ENCODE measurements at regions not wholly inside any gene's neighbourhood (a gene's known extent, or its start where the extent isn't known, plus 50 kb on each side); places are given as distances from the start of the nearest gene placed in this dataset.

DNA sequence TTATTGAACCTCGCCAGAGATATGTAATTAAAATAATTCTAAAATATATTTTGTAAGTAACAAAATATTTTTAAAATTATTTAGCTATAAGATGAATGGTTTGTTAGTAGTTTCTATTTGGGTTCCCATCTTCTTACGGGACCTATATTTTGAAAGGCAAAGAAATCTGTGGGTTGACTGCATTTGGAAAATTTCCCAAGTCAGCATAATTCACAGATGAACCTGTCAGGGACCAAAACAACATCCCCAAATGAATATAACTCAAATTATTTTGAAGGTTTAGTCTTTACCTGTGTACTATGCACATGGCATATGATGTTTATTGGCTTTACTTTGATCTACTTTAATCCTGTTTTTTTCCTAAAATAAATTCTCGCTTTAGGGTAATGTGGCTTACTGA, 607.4 kb upstream of the JAG1 start:
- H3K4me1 ChIP-seq = no peaks in the 10 kb centered on the region
- H3K36me3 ChIP-seq = no peaks in the 10 kb centered on the region
- no peak overlapping the region for H3K27ac ChIP-seq
- intact Hi-C loops (cut with DNase I; ENCODE audit: low total_unique reads) = no loop called here
- H3K4me3 ChIP-seq = no peak overlapping the region
- peaks cover 0 to 2% of the 10 kb centered on the region in 2 donors for H3K27me3 ChIP-seq
- TF ChIP-seq, protein P1, sequence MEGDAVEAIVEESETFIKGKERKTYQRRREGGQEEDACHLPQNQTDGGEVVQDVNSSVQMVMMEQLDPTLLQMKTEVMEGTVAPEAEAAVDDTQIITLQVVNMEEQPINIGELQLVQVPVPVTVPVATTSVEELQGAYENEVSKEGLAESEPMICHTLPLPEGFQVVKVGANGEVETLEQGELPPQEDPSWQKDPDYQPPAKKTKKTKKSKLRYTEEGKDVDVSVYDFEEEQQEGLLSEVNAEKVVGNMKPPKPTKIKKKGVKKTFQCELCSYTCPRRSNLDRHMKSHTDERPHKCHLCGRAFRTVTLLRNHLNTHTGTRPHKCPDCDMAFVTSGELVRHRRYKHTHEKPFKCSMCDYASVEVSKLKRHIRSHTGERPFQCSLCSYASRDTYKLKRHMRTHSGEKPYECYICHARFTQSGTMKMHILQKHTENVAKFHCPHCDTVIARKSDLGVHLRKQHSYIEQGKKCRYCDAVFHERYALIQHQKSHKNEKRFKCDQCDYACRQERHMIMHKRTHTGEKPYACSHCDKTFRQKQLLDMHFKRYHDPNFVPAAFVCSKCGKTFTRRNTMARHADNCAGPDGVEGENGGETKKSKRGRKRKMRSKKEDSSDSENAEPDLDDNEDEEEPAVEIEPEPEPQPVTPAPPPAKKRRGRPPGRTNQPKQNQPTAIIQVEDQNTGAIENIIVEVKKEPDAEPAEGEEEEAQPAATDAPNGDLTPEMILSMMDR (IDR thresholded peaks at IDR 0.05) = no peak
- no peaks in the 10 kb centered on the region for H3K9me3 ChIP-seq
- no peak for DNase-seq

DNA sequence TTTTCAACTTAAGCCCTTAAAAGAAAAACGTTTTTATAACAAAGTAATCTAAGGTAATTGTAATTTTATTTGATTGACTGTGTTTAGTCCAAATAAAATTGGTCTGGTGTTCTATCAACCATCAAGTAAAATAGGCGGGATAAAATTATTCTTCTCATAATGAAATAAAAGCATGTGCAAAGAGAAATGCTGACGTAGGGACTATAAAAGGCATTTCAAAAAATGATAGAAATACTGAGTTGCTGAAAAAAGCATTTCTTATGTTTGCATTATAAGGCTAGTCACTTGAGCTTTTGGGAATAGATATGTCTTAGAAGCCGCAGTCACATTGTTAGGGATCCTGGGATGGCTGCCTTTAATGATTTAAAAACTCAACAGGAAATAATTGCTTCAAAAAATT, 608.0 kb upstream of the JAG1 start:
- intact Hi-C loops (cut with DNase I; ENCODE audit: low total_unique reads) = no loop called here
- no peak overlapping the region for H3K27ac ChIP-seq
- no peaks in the 10 kb centered on the region for H3K36me3 ChIP-seq
- H3K4me1 ChIP-seq = no peaks in the 10 kb centered on the region
- peaks cover 0 to 1% of the 10 kb centered on the region in 2 donors for H3K27me3 ChIP-seq
- no peaks in the 10 kb centered on the region for H3K9me3 ChIP-seq
- no peak overlapping the region for H3K4me3 ChIP-seq
- TF ChIP-seq, protein P1 (IDR thresholded peaks at IDR 0.05) = no peak
- DNase-seq = no peak

DNA sequence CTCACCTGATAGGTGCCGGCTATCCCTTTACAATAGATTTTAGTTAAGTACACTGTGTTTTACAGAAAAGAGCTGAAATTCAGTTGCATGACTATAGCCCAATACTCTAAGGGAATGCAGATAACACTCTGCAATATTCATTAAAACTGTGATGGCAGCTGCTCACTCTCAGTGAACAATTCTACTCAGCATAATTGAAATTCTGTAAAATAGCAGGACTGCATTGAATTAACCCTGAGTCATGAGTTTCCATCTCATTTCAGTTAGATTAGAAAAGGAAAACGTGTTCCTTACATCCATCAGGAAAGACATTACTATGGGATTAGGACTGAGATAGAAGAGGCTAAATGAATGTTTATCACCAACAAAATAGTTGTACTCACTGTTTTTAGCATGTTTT, 613.3 kb upstream of the JAG1 start:
- H3K4me3 ChIP-seq = no peak overlapping the region
- TF ChIP-seq, protein P1 (IDR thresholded peaks at IDR 0.05) = no peak
- H3K4me1 ChIP-seq = no peaks in the 10 kb centered on the region
- no peaks in the 10 kb centered on the region for H3K27me3 ChIP-seq
- intact Hi-C loops (cut with DNase I; ENCODE audit: low total_unique reads) = no loop called here
- DNase-seq = no peak
- no peak overlapping the region for H3K27ac ChIP-seq
- H3K36me3 ChIP-seq = no peaks in the 10 kb centered on the region
- no peaks in the 10 kb centered on the region for H3K9me3 ChIP-seq

DNA sequence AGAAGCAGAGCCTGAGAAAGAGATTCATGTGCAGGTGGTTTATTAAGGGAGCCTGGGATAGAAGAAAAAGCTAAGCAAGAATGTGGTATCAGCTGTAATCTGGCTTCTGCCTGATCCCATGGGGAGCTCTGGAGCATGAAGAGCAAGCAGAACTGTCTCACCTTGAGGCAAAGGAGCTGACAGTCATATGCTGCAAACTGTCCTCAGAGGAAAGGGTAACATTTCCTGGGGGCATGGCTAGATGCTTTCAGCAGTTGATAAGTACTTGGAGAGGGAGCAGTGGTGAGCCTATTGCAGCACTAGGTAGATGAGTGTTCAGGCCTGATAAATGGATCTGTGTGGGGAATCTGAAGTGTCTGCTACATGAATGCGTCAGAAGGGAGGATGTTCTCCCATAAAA, 621.5 kb upstream of the BTBD3 start:
- H3K27me3 ChIP-seq = no peaks in the 10 kb centered on the region
- TF ChIP-seq, protein P1 (IDR thresholded peaks at IDR 0.05) = no peak
- H3K9me3 ChIP-seq = no peaks in the 10 kb centered on the region
- no peak for DNase-seq
- H3K36me3 ChIP-seq = no peaks in the 10 kb centered on the region
- no peak overlapping the region for H3K27ac ChIP-seq
- no peaks in the 10 kb centered on the region for H3K4me1 ChIP-seq
- intact Hi-C loops (cut with DNase I; ENCODE audit: low total_unique reads) = no loop called here
- H3K4me3 ChIP-seq = no peak overlapping the region

DNA sequence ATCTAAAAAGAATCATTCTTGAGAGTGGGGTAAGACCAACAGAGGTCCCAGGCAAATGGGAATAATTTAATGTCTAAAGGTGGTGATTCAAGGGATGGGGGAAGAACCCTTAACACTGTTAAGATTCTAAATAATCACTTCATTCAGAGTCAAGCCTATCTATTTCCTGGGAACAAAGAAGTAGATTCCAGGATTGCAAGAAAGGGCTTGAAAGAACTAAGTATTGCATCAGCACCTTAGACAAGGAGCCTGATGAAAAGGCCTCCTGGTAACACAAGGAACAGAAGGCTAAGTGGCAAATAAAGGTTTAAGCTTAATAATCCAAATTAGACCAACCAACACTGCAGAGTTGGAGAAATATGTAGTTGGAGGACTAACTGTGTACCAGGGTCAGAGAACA, 620.7 kb upstream of the BTBD3 start:
- Histone ChIP-seq H3K9me3 (no peaks in the 10 kb centered on the region), H3K27me3 (no peaks in the 10 kb centered on the region), H3K4me3 (no peak overlapping the region), H3K27ac (no peak overlapping the region), H3K36me3 (no peaks in the 10 kb centered on the region), H3K4me1 (no peaks in the 10 kb centered on the region)
- no peak for DNase-seq
- TF ChIP-seq, protein P1 (IDR thresholded peaks at IDR 0.05) = no peak
- intact Hi-C loops (cut with DNase I; ENCODE audit: low total_unique reads) = no loop called here

DNA sequence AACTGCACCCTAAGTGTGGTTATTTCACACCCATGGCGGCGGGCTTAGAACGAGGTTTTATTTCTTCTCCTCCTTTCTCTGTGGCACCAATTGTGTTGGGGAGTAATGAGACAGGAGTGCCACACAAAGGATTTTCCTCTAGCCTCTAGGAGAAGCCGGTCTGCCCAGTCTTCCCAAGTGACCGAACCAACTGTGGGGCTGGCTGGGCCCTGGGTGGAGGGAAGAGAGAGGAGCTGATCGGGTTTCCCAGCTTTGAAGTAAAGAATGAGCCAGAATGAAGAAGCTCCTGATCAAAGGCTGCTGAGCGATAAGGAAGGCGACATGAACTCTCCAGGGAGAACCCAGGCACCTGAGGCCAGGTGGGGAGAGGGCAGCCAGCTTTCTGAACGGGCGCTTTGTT, 616.0 kb upstream of the BTBD3 start:
- no peak overlapping the region for H3K27ac ChIP-seq
- H3K9me3 ChIP-seq = no peaks in the 10 kb centered on the region
- TF ChIP-seq, protein P1 (IDR thresholded peaks at IDR 0.05) = no peak
- H3K4me1 ChIP-seq = no peaks in the 10 kb centered on the region
- no peaks in the 10 kb centered on the region for H3K27me3 ChIP-seq
- DNase-seq = no peak
- intact Hi-C loops (cut with DNase I; ENCODE audit: low total_unique reads) = no loop called here
- H3K4me3 ChIP-seq = no peak overlapping the region
- no peaks in the 10 kb centered on the region for H3K36me3 ChIP-seq

Data from tibial artery (tissue), 4 donors.